LNCaP clone FGC (cell line): ENCODE measurements at regions not wholly inside any gene's neighbourhood (a gene's known extent, or its start where the extent isn't known, plus 50 kb on each side); places are given as distances from the start of the nearest gene placed in this dataset.

Experiments used
- DNase-seq: peaks from one replicate; pipeline ENCODE4 v3.0.0-alpha.2; 2011; ENCODE audit warnings: low read depth
- H3K4me3 ChIP-seq: 2 replicates; pipeline ENCODE4 v1.5.1; 2011; ENCODE audit warnings: mild to moderate bottlenecking, low read depth, low read length, control low read depth
- CTCF ChIP-seq: IDR thresholded peaks from 2 replicates; pipeline ENCODE4 v1.5.1; 2012; ENCODE audit warnings: mild to moderate bottlenecking; ENCODE audit not compliant: control insufficient read depth, insufficient read depth; ENCODE audit errors: extremely low read depth

DNA sequence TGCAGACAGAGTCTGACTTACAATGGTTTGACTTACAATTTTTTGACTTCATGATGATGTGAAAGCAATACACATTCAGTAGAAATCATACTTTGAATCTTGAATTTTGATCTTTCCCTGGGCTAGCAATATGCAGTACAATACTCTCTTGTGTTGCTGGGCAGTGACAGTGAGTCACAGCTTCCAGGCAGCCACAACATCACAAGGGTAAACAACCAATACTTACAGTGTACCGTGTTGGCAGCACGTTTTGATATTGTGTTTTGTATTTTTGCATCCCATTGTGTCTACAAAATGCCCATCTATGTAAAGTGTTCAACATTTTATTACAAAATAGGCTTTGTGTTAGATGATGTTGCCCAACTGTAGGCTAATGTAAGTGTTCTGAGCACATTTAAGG, 150.9 kb downstream of the NTMT2 start:
- TF ChIP-seq CTCF, result no peak

DNA sequence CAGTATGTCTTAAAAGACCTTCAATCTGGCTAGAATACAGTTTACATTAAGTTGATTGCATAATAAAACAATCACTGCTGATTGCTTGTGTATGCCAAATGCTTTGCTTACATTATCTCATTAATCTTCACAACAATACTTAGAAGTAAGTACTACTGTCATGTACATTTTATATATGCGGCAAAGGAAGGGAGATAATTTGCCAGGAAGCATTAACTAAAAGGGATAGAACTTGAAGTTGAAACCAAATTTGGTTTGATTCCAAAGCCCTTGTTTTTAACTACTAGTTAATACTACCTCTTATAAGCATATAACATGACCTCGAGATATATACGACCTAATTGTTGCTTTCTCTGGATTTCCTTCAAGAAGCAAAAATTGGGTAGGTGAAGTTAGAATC, 155.8 kb downstream of the NTMT2 start:
- DNase-seq, result no peak
- TF ChIP-seq CTCF, result no peak

More for the DNA sequence above, 150.9 kb downstream of the NTMT2 start:
- H3K4me3 ChIP-seq, result no peak overlapping the region
- DNase-seq, result no peak

GRCh38 chr1:170303034-170303433, 157.3 kb downstream of the NTMT2 start:
- TF ChIP-seq CTCF, result no peak
- H3K4me3 ChIP-seq, result no peak overlapping the region
- no peak for DNase-seq

More for the DNA sequence above, 155.8 kb downstream of the NTMT2 start:
- H3K4me3 ChIP-seq, result no peak overlapping the region

DNA sequence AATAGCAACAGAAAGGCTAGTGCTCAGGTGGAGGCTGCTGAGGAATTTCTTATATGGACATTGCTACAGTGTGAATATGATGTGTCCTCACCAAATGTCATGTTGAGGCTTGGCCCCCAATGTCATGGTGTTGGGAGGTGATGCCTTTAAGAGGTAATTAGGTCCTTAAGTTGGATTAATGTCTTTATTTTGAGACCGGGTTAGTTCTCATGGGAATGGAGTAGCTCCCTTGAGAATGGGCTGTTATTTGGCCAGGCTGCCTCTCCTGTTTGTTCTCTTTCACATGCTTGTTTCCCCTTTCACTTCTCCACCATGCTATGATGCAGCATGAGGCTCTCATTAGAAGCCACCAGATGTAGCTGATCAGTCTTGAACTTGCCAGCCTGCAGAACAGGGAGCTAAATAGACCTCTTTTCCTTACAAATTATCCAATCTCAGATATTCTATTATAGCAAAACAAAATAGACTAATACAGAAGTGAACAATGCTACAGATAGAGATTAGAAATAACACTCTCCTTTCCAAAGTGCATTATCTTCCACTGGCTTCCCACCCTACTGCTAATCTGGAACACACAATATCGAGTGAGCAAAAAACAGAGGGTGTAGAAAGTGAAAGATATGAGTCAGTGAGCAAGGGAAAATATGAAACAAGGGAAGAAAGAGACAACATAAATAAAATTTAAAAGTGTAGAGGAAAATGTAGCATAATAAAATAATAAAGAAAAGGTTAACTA, 160.2 kb downstream of the NTMT2 start:
- no peak for DNase-seq
- TF ChIP-seq CTCF, result no peak
- no peak overlapping the region for H3K4me3 ChIP-seq

DNA sequence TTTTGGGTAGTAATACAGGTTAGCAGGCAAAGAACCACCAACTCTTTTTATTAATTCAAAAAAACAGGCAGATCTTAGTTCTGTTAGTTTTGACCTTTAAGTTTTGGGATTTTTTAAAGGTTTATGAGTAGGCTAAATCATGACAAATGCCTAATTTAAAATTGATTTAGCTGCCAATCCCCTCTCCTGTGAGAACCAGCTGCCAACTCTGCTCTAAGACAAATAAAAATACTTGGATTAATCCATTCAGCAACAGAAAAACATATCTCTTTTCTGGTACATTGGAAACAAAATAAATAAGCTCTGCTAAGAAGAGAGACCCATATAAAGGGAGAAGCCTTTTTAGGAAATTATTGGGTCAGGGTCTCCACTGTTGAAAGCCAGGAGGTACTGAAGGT, 160.8 kb downstream of the NTMT2 start:
- no peak overlapping the region for H3K4me3 ChIP-seq
- no peak for DNase-seq
- no peak for TF ChIP-seq CTCF

- TF ChIP-seq CTCF, result no peak
- no peak for DNase-seq
- H3K4me3 ChIP-seq, result no peak overlapping the region
Measured at GRCh38 chr1:170306948-170307347, 161.2 kb downstream of the NTMT2 start.

- TF ChIP-seq CTCF, result no peak
- H3K4me3 ChIP-seq, result no peak overlapping the region
- no peak for DNase-seq
Measured at GRCh38 chr1:170307426-170307825, 161.7 kb downstream of the NTMT2 start.
